LNCaP clone FGC (cell line): ENCODE measurements at regions not wholly inside any gene's neighbourhood (a gene's known extent, or its start where the extent isn't known, plus 50 kb on each side); places are given as distances from the start of the nearest gene placed in this dataset.

Experiments
- DNase-seq: peaks from one replicate; pipeline ENCODE4 v3.0.0-alpha.2; 2011; ENCODE audit warnings: low read depth
- H3K4me3 ChIP-seq: 2 replicates; pipeline ENCODE4 v1.5.1; 2011; ENCODE audit warnings: mild to moderate bottlenecking, low read depth, low read length, control low read depth
- TF ChIP-seq, protein P1 (sequence below): IDR thresholded peaks from 2 replicates; pipeline ENCODE4 v1.5.1; 2012; ENCODE audit warnings: mild to moderate bottlenecking; ENCODE audit not compliant: control insufficient read depth, insufficient read depth; ENCODE audit errors: extremely low read depth

DNA sequence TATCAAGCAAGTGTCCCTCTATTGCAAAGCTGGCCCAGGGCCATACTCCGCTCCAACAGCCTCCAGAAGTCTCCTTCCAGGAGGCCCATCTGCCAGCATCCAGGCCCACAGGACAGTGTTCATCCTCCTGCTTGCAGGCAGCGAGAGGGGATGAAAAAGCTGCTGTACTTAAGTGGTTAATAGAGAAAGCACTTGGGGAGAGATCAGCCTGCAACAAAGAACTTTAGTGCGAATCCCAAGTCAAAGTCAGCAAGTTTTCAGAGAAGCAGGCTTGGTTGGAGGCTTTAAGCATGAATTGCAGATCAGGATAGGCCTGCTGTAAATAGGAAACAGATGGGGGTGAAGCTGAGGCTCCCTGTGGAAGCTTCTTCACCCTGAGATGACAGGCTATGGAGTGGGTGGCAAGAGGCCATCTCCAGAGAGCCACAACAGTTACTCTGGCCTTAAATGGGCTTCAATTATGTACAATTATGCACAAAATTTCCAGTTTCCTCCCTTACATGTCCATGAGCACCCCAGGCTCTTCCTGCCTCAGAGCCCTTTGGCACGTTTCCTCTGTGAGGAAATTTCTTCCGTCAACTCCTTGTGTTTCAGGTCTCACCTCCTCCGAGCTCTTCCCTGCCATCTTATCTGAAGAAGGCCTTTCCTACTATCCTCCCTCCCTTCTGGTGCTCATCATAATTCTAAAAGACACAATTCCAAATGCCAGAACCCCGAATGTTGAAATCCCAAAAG lies 98.0 kb upstream of the NR3C1 start:
- TF ChIP-seq, protein P1, sequence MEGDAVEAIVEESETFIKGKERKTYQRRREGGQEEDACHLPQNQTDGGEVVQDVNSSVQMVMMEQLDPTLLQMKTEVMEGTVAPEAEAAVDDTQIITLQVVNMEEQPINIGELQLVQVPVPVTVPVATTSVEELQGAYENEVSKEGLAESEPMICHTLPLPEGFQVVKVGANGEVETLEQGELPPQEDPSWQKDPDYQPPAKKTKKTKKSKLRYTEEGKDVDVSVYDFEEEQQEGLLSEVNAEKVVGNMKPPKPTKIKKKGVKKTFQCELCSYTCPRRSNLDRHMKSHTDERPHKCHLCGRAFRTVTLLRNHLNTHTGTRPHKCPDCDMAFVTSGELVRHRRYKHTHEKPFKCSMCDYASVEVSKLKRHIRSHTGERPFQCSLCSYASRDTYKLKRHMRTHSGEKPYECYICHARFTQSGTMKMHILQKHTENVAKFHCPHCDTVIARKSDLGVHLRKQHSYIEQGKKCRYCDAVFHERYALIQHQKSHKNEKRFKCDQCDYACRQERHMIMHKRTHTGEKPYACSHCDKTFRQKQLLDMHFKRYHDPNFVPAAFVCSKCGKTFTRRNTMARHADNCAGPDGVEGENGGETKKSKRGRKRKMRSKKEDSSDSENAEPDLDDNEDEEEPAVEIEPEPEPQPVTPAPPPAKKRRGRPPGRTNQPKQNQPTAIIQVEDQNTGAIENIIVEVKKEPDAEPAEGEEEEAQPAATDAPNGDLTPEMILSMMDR, result no peak
- no peak for DNase-seq
- H3K4me3 ChIP-seq, result no peak overlapping the region

DNA sequence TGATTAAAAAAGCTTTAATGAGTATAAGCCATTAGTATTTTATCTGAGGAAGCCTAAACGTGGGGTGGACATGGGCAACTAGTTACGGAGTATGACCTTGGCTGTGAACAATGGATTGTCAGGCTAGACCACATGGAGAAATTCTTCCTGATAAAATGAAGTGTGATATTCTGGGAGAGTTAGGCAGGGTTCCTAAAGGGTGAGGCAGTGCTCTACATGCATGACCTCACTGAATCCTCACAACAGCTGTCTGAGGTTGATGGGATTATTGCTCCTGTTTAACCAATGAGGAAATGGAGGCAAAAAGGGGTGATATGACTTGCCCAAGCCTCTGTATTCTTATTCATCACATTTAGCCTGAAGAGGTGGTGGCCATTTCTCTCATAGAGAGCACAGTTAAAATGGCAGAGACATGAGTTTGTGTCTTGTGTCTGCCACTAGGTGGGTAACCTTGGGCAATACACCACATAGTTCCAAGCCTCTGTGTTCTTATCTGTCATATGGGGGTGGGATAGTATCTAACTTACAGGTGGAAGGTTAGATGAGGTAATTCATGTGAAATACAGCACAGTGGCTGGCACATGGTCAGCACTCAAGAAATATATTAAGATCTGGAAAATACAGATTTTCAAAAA lies 96.1 kb upstream of the NR3C1 start:
- no peak overlapping the region for H3K4me3 ChIP-seq
- no peak for DNase-seq
- TF ChIP-seq, protein P1, result no peak

DNA sequence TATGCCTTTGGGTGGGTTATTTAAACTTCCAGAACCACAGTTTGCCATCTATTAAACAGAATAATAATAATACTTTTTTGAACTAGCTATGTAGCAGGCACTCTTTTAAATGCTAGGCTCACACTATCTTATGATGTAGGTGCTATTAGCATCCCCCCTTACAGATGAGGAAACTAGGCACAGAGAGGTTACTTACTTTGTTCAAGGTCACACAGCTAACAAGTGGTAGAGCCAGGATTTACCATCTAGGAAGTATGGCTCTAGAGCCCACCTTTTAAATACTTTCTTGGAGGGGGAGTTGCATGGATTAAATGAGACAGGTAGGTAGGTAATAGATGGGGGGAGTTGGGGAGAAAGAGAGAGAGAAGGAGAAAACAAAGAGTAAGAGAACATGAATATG lies 95.3 kb upstream of the NR3C1 start:
- TF ChIP-seq, protein P1, result no peak
- no peak overlapping the region for H3K4me3 ChIP-seq
- DNase-seq, result no peak

DNA sequence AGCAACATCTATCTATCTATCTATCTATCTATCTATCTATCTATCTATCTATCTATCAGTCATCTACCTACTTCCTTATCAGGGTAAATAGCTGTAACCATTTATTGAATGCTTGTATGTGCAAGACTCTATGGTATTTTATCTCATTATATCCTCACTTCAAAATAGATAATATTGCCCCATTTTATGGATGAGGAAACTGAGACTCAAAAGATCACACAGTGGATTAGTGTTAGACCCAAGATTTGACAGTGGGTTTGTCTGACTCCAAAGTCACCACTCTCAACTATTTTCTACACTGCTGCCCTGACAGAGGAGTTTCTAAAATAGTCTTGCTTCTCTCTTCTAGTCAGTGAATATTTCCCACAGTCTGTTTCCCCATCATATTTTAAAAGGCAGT lies 94.3 kb upstream of the NR3C1 start:
- TF ChIP-seq, protein P1, result no peak
- no peak overlapping the region for H3K4me3 ChIP-seq
- DNase-seq, result no peak

DNA sequence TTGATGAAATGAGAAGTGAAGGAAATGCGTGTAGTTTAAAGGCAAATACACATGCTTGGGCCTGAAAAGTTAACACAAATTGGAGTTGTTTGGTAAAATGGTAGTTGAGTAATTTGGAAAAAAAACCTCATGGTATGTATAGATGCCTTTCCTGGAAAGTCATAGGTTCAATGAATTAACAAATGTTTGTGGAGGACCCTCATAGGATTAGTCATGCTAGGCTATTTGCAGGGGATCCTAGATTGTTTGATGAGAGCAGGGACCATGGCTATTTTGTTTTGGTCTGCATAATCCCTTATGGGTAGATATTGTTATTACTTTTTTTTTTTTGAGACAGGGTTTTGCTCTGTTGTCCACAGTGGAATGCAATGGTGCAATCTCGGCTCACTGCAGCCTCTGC lies 93.5 kb upstream of the NR3C1 start:
- TF ChIP-seq, protein P1, result no peak
- DNase-seq, result no peak
- no peak overlapping the region for H3K4me3 ChIP-seq

DNA sequence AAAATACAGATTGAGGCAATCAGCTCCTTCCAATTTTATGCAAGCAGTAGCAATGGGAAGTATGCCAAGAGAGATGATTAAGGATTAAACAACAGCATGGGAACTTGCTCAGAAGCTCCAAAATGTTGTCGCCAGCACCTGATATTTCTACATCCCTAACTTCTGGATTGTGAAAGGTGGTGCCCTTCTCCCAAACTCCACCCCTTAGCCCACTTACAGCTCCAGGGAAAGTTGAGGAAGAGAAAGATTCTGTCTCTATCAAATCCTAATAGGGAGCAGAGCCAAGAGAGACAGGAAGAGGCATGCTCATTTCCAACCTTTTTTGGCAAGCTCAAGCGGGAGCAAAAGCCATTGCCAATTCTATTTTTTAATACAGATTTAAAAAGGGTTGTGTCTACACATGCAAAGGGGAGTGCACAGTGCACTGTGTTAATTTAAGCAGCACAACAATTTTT lies 92.4 kb upstream of the NR3C1 start:
- DNase-seq, result no peak
- no peak overlapping the region for H3K4me3 ChIP-seq
- TF ChIP-seq, protein P1, result no peak
